ENCODE measurements at regions not wholly inside any gene's neighbourhood (a gene's known extent, or its start where the extent isn't known, plus 50 kb on each side); places are given as distances from the start of the nearest gene placed in this dataset.

DNA sequence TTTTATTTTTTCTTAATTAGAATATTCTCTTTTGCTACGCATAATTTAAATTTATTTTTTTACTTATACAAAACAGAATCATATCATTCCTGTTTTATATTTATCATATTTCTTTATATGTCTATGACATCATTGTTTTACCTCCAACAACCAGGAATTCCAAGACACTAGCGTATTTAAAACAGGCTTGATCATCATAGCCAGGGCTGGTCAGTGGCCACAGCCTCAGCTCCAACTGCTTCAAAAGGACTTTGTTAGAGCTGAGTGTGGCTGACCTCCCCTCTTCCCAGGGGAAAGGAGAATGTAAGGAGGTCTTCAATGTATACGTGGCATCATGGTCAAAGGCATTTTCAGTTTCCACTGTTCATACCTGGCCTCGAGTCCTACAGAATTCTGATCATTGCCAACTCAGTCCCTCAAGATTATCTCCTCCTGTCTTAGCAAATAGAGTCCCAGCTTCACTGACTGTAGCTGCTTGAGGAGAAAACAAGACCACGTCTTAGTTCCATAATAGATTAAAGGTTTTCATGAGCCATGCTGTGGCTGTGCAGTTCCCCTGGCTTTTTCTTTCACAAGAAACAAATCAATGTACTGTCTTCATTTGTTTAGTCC is 444.0 kb downstream of the PTPRC start:
- TF ChIP-seq, protein P1, sequence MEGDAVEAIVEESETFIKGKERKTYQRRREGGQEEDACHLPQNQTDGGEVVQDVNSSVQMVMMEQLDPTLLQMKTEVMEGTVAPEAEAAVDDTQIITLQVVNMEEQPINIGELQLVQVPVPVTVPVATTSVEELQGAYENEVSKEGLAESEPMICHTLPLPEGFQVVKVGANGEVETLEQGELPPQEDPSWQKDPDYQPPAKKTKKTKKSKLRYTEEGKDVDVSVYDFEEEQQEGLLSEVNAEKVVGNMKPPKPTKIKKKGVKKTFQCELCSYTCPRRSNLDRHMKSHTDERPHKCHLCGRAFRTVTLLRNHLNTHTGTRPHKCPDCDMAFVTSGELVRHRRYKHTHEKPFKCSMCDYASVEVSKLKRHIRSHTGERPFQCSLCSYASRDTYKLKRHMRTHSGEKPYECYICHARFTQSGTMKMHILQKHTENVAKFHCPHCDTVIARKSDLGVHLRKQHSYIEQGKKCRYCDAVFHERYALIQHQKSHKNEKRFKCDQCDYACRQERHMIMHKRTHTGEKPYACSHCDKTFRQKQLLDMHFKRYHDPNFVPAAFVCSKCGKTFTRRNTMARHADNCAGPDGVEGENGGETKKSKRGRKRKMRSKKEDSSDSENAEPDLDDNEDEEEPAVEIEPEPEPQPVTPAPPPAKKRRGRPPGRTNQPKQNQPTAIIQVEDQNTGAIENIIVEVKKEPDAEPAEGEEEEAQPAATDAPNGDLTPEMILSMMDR (IDR thresholded peaks at IDR 0.05) = no peak
- no peak for TF ChIP-seq POLR2A (IDR thresholded peaks at IDR 0.05)
